ENCODE measurements at regions not wholly inside any gene's neighbourhood (a gene's known extent, or its start where the extent isn't known, plus 50 kb on each side); places are given as distances from the start of the nearest gene placed in this dataset.

DNA sequence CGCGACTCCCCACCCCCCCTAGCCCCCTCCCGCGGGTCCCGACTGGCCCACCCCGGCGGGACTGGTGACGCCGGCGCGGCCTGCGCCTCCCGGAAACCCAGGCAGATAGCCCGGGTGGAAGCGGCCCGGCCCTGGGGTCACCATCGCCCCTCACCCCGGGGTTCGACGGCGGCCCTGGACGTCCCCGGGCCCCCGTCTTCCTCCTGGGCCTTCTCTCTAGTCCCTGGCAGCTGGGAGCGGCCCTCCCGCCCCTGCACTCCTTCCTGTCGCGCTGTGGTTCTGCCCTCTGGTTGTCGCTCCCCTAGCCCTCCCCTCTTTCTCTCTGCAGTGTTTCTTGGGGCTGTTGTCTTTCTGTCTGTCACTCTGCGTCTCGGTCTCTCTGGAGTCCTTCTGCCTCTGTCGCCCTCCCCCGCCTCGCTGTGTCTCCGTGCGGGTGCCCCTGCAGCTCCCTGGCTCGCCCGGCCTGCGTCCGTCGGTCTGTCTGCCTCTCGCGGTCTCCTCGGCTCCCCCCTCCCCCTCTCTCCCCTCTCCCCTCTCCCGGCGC lies 90.5 kb upstream of the PAX2 start:
- peaks cover 0 to 22% of the 10 kb centered on the region in 2 donors for H3K4me1 ChIP-seq
- DNase-seq, result no peak
- H3K9me3 ChIP-seq, result no peaks in the 10 kb centered on the region
- ATAC-seq, result no peak
- intact Hi-C loops (cut with DNase I), result no loop called here
- no peaks in the 10 kb centered on the region for H3K36me3 ChIP-seq
- H3K27me3 ChIP-seq, result peaks cover 74 to 87% of the 10 kb centered on the region in 2 donors
- H3K4me3 ChIP-seq, result no peak overlapping the region
- TF ChIP-seq, protein P1, sequence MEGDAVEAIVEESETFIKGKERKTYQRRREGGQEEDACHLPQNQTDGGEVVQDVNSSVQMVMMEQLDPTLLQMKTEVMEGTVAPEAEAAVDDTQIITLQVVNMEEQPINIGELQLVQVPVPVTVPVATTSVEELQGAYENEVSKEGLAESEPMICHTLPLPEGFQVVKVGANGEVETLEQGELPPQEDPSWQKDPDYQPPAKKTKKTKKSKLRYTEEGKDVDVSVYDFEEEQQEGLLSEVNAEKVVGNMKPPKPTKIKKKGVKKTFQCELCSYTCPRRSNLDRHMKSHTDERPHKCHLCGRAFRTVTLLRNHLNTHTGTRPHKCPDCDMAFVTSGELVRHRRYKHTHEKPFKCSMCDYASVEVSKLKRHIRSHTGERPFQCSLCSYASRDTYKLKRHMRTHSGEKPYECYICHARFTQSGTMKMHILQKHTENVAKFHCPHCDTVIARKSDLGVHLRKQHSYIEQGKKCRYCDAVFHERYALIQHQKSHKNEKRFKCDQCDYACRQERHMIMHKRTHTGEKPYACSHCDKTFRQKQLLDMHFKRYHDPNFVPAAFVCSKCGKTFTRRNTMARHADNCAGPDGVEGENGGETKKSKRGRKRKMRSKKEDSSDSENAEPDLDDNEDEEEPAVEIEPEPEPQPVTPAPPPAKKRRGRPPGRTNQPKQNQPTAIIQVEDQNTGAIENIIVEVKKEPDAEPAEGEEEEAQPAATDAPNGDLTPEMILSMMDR (IDR thresholded peaks at IDR 0.05), result no peak
- no peak overlapping the region for H3K27ac ChIP-seq

DNA sequence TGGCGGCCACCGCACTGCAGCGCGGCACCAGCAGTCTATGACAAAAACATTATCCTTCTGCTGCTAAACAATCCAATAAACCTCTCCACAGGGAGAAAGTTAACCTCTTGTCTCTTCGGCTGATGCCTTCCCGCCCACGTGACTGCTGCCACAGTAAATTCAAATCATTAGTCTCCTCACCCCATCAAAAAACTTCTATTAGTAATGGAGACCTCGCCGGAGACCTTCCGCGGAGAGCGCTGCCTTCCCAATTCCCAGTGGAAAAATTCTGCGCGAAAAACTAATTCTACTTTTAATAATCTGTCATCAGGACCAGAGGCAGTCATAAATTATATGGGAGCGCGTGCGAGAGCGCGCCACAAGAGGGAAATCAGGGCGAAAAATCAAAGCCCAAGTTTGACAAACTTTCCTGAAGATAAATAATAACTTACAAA lies 90.0 kb upstream of the PAX2 start:
- Histone ChIP-seq H3K9me3 (no peaks in the 10 kb centered on the region), H3K4me1 (peaks cover 0 to 22% of the 10 kb centered on the region in 2 donors), H3K27me3 (peaks cover 78 to 89% of the 10 kb centered on the region in 2 donors), H3K4me3 (no peak overlapping the region), H3K27ac (no peak overlapping the region), H3K36me3 (no peaks in the 10 kb centered on the region)
- no peak for ATAC-seq
- intact Hi-C loops (cut with DNase I), result no loop called here
- TF ChIP-seq, protein P1 (IDR thresholded peaks at IDR 0.05), result no peak
- no peak for DNase-seq

DNA sequence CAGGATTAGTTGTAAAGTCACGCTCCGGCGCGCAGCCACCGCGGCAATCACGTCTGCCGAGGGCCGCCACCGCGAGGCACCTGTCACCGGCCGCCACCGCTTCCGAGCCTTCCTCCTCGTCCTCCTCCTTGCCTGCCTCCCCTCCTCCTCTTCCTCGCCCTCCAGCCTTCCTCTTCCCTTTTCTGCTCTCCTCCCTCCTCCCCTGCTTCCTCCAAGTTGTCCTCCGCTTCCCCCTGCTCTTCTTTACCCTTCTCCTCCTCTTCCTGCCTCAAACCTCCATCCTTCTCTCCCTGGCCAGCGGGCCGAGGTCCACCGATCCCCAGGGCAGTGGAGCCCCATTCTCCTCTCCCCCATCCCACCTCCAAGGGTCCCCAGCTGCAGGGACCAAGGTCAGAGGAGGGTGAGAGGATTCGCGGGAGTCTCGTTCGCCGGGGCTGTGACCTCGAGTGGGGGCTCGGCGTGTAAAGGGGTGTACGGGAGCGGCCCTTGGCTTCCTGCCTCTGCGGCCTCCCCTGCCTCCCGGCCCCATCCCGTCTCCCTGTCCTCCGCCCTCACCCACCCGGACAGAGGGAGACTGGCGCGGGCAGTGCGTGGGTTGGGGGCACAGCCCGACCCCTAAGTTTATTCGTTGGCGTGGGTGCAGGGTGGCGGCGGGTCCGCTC lies 89.5 kb upstream of the PAX2 start:
- H3K4me1 ChIP-seq, result peaks cover 0 to 22% of the 10 kb centered on the region in 2 donors
- H3K27me3 ChIP-seq, result peaks cover 81 to 90% of the 10 kb centered on the region in 2 donors
- H3K36me3 ChIP-seq, result no peaks in the 10 kb centered on the region
- TF ChIP-seq, protein P1 (IDR thresholded peaks at IDR 0.05), result no peak
- no peaks in the 10 kb centered on the region for H3K9me3 ChIP-seq
- no peak overlapping the region for H3K4me3 ChIP-seq
- no peak for ATAC-seq
- intact Hi-C loops (cut with DNase I), result no loop called here
- H3K27ac ChIP-seq, result no peak overlapping the region
- no peak for DNase-seq

DNA sequence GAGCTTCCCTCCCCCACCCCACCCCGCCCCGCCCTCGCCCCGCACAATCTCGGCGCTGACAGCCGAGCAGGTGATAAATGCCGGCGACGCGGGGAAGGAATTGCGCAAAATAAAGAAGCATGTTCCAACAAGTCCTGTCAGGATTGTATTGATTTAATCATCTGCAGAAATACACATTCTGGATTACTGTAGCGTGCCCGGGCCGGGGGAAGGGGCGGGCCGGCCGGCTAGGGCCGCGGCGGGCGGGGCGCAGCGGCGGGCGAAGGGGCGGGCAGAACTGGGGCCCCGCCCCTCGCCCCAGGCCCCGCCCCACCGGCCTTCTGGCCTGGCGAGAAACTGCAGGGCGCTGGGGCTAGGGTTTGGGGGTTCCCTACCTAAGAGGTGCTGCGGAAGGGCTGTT lies 88.9 kb upstream of the PAX2 start:
- peaks cover 0 to 22% of the 10 kb centered on the region in 2 donors for H3K4me1 ChIP-seq
- peak; percentile 54 for ATAC-seq
- peaks cover 87 to 96% of the 10 kb centered on the region in 2 donors for H3K27me3 ChIP-seq
- H3K27ac ChIP-seq, result no peak overlapping the region
- no peak overlapping the region for H3K4me3 ChIP-seq
- peak in 1 of 4 donors; percentile 71 for DNase-seq
- TF ChIP-seq, protein P1 (IDR thresholded peaks at IDR 0.05), result no peak
- no peaks in the 10 kb centered on the region for H3K9me3 ChIP-seq
- intact Hi-C loops (cut with DNase I), result no loop called here
- H3K36me3 ChIP-seq, result no peaks in the 10 kb centered on the region

DNA sequence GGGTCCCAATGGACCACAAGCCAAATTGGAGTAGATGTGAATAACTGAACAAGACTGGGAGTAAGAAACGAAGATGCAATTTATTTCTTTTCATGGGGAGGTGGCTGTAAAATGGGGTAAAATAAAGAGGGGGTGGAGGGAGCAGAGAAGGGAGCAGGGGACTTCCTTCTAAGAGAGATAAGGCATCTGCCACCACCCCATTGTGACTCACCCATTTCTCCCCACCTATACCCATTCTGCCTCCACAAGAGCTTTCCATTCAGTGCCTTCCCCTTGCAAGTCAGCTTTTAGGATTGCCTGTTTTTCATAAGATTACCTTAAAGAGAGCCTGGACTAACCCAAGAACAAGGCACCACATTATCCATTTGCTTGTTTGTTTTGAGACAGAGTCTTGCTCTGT lies 87.1 kb upstream of the PAX2 start:
- H3K4me1 ChIP-seq, result peaks cover 0 to 22% of the 10 kb centered on the region in 2 donors
- ATAC-seq (no peak), DNase-seq (no peak)
- no peak overlapping the region for H3K27ac ChIP-seq
- no peaks in the 10 kb centered on the region for H3K36me3 ChIP-seq
- H3K4me3 ChIP-seq, result no peak overlapping the region
- no peaks in the 10 kb centered on the region for H3K9me3 ChIP-seq
- intact Hi-C loops (cut with DNase I), result no loop called here
- TF ChIP-seq, protein P1 (IDR thresholded peaks at IDR 0.05), result no peak
- H3K27me3 ChIP-seq, result peaks cover 77 to 100% of the 10 kb centered on the region in 2 donors

Data from left lung (tissue), 4 donors.